ENCODE measurements at regions not wholly inside any gene's neighbourhood (a gene's known extent, or its start where the extent isn't known, plus 50 kb on each side); places are given as distances from the start of the nearest gene placed in this dataset.
"Not testable (repeated sequence)": the region's sequence is repeated elsewhere in the genome, so short reads cannot be mapped to it uniquely, and the experiment has no call there.

- TF ChIP-seq EZH2phosphoT487 (IDR thresholded peaks at IDR 0.05; ENCODE audit: borderline replicate concordance, low read length), result no peak
- TF ChIP-seq, protein P1, sequence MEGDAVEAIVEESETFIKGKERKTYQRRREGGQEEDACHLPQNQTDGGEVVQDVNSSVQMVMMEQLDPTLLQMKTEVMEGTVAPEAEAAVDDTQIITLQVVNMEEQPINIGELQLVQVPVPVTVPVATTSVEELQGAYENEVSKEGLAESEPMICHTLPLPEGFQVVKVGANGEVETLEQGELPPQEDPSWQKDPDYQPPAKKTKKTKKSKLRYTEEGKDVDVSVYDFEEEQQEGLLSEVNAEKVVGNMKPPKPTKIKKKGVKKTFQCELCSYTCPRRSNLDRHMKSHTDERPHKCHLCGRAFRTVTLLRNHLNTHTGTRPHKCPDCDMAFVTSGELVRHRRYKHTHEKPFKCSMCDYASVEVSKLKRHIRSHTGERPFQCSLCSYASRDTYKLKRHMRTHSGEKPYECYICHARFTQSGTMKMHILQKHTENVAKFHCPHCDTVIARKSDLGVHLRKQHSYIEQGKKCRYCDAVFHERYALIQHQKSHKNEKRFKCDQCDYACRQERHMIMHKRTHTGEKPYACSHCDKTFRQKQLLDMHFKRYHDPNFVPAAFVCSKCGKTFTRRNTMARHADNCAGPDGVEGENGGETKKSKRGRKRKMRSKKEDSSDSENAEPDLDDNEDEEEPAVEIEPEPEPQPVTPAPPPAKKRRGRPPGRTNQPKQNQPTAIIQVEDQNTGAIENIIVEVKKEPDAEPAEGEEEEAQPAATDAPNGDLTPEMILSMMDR (IDR thresholded peaks at IDR 0.05; ENCODE audit: low read depth, low read length, poor library complexity, severe bottlenecking), result no peak
- H3K4me3 ChIP-seq (ENCODE audit: low read length), result no peak overlapping the region
- 0 out of 2 replicates have a peak, but pooled peaks cover 2% of the 10 kb centered on the region for H3K27me3 ChIP-seq (ENCODE audit: control insufficient read depth, low read length)
- no peaks in the 10 kb centered on the region for H3F3A ChIP-seq (ENCODE audit: control insufficient read depth, insufficient read depth)
- H3K36me3 ChIP-seq (ENCODE audit: control insufficient read depth, low read length), result no peaks in the 10 kb centered on the region
- no peaks in the 10 kb centered on the region for H3K9me2 ChIP-seq (replicated peaks; ENCODE audit: control insufficient read depth, low read length)
- no peaks in the 10 kb centered on the region for H3K79me2 ChIP-seq (ENCODE audit: control insufficient read depth, low read length)
- no peak overlapping the region for H3K27ac ChIP-seq (ENCODE audit: low read depth, low read length)
- H3K9me3 ChIP-seq (ENCODE audit: control insufficient read depth, insufficient read depth, low read length), result no peaks in the 10 kb centered on the region
- no peaks in the 10 kb centered on the region for H3K4me1 ChIP-seq (ENCODE audit: control insufficient read depth, low read length)
- no peaks in the 10 kb centered on the region for H4K20me1 ChIP-seq (ENCODE audit: control insufficient read depth, insufficient read depth, low read depth, low read length)
- no peak overlapping the region for H3K4me2 ChIP-seq (ENCODE audit: low read length)
These were observed 168.3 kb upstream of the STMND1 start for GRCh38 chr6:16933532-16933931.

GRCh38 chr6:16932920-16933319 lies 168.9 kb upstream of the STMND1 start:
- no peaks in the 10 kb centered on the region for H3K36me3 ChIP-seq (ENCODE audit: control insufficient read depth, low read length)
- no peaks in the 10 kb centered on the region for H4K20me1 ChIP-seq (ENCODE audit: control insufficient read depth, insufficient read depth, low read depth, low read length)
- no peak overlapping the region for H3K4me2 ChIP-seq (ENCODE audit: low read length)
- no peaks in the 10 kb centered on the region for H3K79me2 ChIP-seq (ENCODE audit: control insufficient read depth, low read length)
- no peaks in the 10 kb centered on the region for H3F3A ChIP-seq (ENCODE audit: control insufficient read depth, insufficient read depth)
- H3K27ac ChIP-seq (ENCODE audit: low read depth, low read length), result no peak overlapping the region
- no peak for TF ChIP-seq EZH2phosphoT487 (IDR thresholded peaks at IDR 0.05; ENCODE audit: borderline replicate concordance, low read length)
- TF ChIP-seq, protein P1 (IDR thresholded peaks at IDR 0.05; ENCODE audit: low read depth, low read length, poor library complexity, severe bottlenecking), result no peak
- H3K27me3 ChIP-seq (ENCODE audit: control insufficient read depth, low read length), result 0 out of 2 replicates have a peak, but pooled peaks cover 2% of the 10 kb centered on the region
- H3K9me3 ChIP-seq (ENCODE audit: control insufficient read depth, insufficient read depth, low read length), result no peaks in the 10 kb centered on the region
- no peaks in the 10 kb centered on the region for H3K4me1 ChIP-seq (ENCODE audit: control insufficient read depth, low read length)
- no peaks in the 10 kb centered on the region for H3K9me2 ChIP-seq (replicated peaks; ENCODE audit: control insufficient read depth, low read length)
- H3K4me3 ChIP-seq (ENCODE audit: low read length), result no peak overlapping the region

- H3K4me3 ChIP-seq (ENCODE audit: low read length); H3K27me3 ChIP-seq (ENCODE audit: control insufficient read depth, low read length); H3K4me1 ChIP-seq (ENCODE audit: control insufficient read depth, low read length); H3K9me2 ChIP-seq (replicated peaks; ENCODE audit: control insufficient read depth, low read length); H3F3A ChIP-seq (ENCODE audit: control insufficient read depth, insufficient read depth); H3K4me2 ChIP-seq (ENCODE audit: low read length); H3K9me3 ChIP-seq (ENCODE audit: control insufficient read depth, insufficient read depth, low read length); H4K20me1 ChIP-seq (ENCODE audit: control insufficient read depth, insufficient read depth, low read depth, low read length); H3K27ac ChIP-seq (ENCODE audit: low read depth, low read length); H3K79me2 ChIP-seq (ENCODE audit: control insufficient read depth, low read length); H3K36me3 ChIP-seq (ENCODE audit: control insufficient read depth, low read length): not testable (repeated sequence)
These were observed 169.8 kb upstream of the ATXN1 start for GRCh38 chr6:16931079-16931478.

DNA sequence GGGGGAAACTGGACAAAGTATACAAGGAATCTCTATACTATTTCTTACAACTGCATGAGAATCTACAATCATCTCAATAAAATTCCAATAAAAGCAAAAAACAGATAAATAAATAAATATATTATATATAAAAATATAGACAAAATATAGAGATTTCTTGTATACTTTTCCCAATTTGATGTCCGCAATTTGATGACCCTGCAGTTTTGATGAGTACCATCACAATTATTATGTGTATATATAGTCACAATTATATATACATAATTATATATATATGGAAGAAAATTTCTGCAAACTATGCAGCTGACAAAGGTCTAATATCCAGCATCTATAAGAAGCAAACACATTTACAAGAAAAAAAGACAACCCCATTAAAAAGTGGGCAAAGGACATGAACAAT lies 169.2 kb upstream of the ATXN1 start:
- Histone ChIP-seq H3K4me2 (ENCODE audit: low read length) (no peak overlapping the region), H3K27ac (ENCODE audit: low read depth, low read length) (no peak overlapping the region), H3K4me3 (ENCODE audit: low read length) (no peak overlapping the region), H3K4me1 (ENCODE audit: control insufficient read depth, low read length) (no peaks in the 10 kb centered on the region), H3K9me2 (replicated peaks; ENCODE audit: control insufficient read depth, low read length) (no peaks in the 10 kb centered on the region), H3K79me2 (ENCODE audit: control insufficient read depth, low read length) (no peaks in the 10 kb centered on the region), H4K20me1 (ENCODE audit: control insufficient read depth, insufficient read depth, low read depth, low read length) (no peaks in the 10 kb centered on the region), H3K27me3 (ENCODE audit: control insufficient read depth, low read length) (0 out of 2 replicates have a peak, but pooled peaks cover 2% of the 10 kb centered on the region), H3F3A (ENCODE audit: control insufficient read depth, insufficient read depth) (no peaks in the 10 kb centered on the region), H3K36me3 (ENCODE audit: control insufficient read depth, low read length) (no peaks in the 10 kb centered on the region), H3K9me3 (ENCODE audit: control insufficient read depth, insufficient read depth, low read length) (no peaks in the 10 kb centered on the region)
- TF ChIP-seq, protein P1 (IDR thresholded peaks at IDR 0.05; ENCODE audit: low read depth, low read length, poor library complexity, severe bottlenecking), result no peak
- TF ChIP-seq EZH2phosphoT487 (IDR thresholded peaks at IDR 0.05; ENCODE audit: borderline replicate concordance, low read length), result no peak
